ENCODE measurements at regions not wholly inside any gene's neighbourhood (a gene's known extent, or its start where the extent isn't known, plus 50 kb on each side); places are given as distances from the start of the nearest gene placed in this dataset.
"Not testable (repeated sequence)": the region's sequence is repeated elsewhere in the genome, so short reads cannot be mapped to it uniquely, and the experiment has no call there.

- DNase-seq = no peak
Observed at GRCh38 chr4:19293781-19294180, 957.9 kb upstream of the SLIT2 start.

GRCh38 chr4:19293080-19293479 is 958.6 kb upstream of the SLIT2 start:
- DNase-seq = no peak

GRCh38 chr4:19286924-19287323 is 964.8 kb upstream of the SLIT2 start:
- DNase-seq = no peak

- no peak for DNase-seq
Observed at GRCh38 chr4:19285146-19285545, 966.6 kb upstream of the SLIT2 start.

- DNase-seq = no peak
Observed at GRCh38 chr4:19278665-19279064, 973.0 kb upstream of the SLIT2 start.

GRCh38 chr4:19266566-19266965 is 985.1 kb upstream of the SLIT2 start:
- no peak for DNase-seq

GRCh38 chr4:19262467-19262866 is 989.2 kb upstream of the SLIT2 start:
- no peak for DNase-seq

GRCh38 chr4:19260346-19260745 is 991.4 kb upstream of the SLIT2 start:
- no peak for DNase-seq

- no peak for DNase-seq
Observed at GRCh38 chr4:19259920-19260319, 991.8 kb upstream of the SLIT2 start.

GRCh38 chr4:19256823-19257222 is 994.9 kb upstream of the SLIT2 start:
- DNase-seq = no peak

- no peak for DNase-seq
Observed at GRCh38 chr4:19254486-19254885, 997.2 kb upstream of the SLIT2 start.

GRCh38 chr4:19248023-19248422 is 1003.7 kb upstream of the SLIT2 start:
- no peak for DNase-seq

- DNase-seq = no peak
Observed at GRCh38 chr4:19241895-19242294, 1009.8 kb upstream of the SLIT2 start.

GRCh38 chr4:19239565-19239964 is 1012.1 kb upstream of the SLIT2 start:
- no peak for DNase-seq

GRCh38 chr4:19236473-19236872 is 1015.2 kb upstream of the SLIT2 start:
- DNase-seq = no peak

GRCh38 chr4:19230906-19231545 is 1020.7 kb upstream of the SLIT2 start:
- DNase-seq = no peak

- no peak for DNase-seq
Observed at GRCh38 chr4:19227701-19228100, 1024.0 kb upstream of the SLIT2 start.

GRCh38 chr4:19224820-19225219 is 1026.9 kb upstream of the SLIT2 start:
- no peak for DNase-seq

- no peak for DNase-seq
Observed at GRCh38 chr4:19216476-19216875, 1035.2 kb upstream of the SLIT2 start.

- DNase-seq = no peak
Observed at GRCh38 chr4:19214591-19215186, 1037.0 kb upstream of the SLIT2 start.

- no peak for DNase-seq
Observed at GRCh38 chr4:19213388-19213787, 1038.3 kb upstream of the SLIT2 start.

GRCh38 chr4:19205853-19206252 is 1045.9 kb upstream of the SLIT2 start:
- no peak for DNase-seq

GRCh38 chr4:19197838-19198237 is 1053.9 kb upstream of the SLIT2 start:
- DNase-seq = not testable (repeated sequence)

GRCh38 chr4:19195696-19196095 is 1056.0 kb upstream of the SLIT2 start:
- no peak for DNase-seq

GRCh38 chr4:19194672-19195071 is 1057.0 kb upstream of the SLIT2 start:
- no peak for DNase-seq

All from stimulated activated CD4-positive, alpha-beta T cell treated with anti-CD3 and anti-CD28 coated beads, Interleukin-2, amount 100 ng/mL, for 48 hours (primary cell).